Caki2 (cell line): ENCODE measurements at regions not wholly inside any gene's neighbourhood (a gene's known extent, or its start where the extent isn't known, plus 50 kb on each side); places are given as distances from the start of the nearest gene placed in this dataset.

ENCODE experiments used
- DNase-seq: peaks from one replicate; pipeline ENCODE4 v3.0.0-alpha.2; 2015; ENCODE audit warnings: low read depth
- in situ Hi-C: cut with HindIII; loops from 2 replicates; pipeline ENCODE4 v1.10.0; 2016; ENCODE audit warnings: low sequenced_read_pairs, low pct_unique_long_range_greater_than_20kb, mixed read lengths

GRCh38 chr6:90663106-90663505, 76.2 kb upstream of the MAP3K7 start:
- DNase-seq: no peak
- in situ Hi-C loops: no loop called here

GRCh38 chr6:90660931-90661330, 74.1 kb upstream of the MAP3K7 start:
- no peak for DNase-seq
- in situ Hi-C loops: no loop called here

- in situ Hi-C loops: no loop called here
- DNase-seq: no peak
Measured at GRCh38 chr6:90658497-90658896, 71.6 kb upstream of the MAP3K7 start.

GRCh38 chr6:90656325-90656724, 69.5 kb upstream of the MAP3K7 start:
- in situ Hi-C loops: no loop called here
- no peak for DNase-seq

- no peak for DNase-seq
- in situ Hi-C loops: no loop called here
Measured at GRCh38 chr6:90654806-90655205, 67.9 kb upstream of the MAP3K7 start.

GRCh38 chr6:90654166-90654565, 67.3 kb upstream of the MAP3K7 start:
- in situ Hi-C loops: no loop called here
- DNase-seq: no peak

- in situ Hi-C loops: no loop called here
- no peak for DNase-seq
Measured at GRCh38 chr6:90653750-90654149, 66.9 kb upstream of the MAP3K7 start.

GRCh38 chr6:90650041-90650940, 63.4 kb upstream of the MAP3K7 start:
- in situ Hi-C loops: no loop called here
- DNase-seq: no peak

- DNase-seq: no peak
- in situ Hi-C loops: no loop called here
Measured at GRCh38 chr6:90648873-90649272, 62.0 kb upstream of the MAP3K7 start.

- in situ Hi-C loops: no loop called here
- DNase-seq: no peak
Measured at GRCh38 chr6:90646940-90647339, 60.1 kb upstream of the MAP3K7 start.

GRCh38 chr6:90645634-90646033, 58.8 kb upstream of the MAP3K7 start:
- in situ Hi-C loops: no loop called here
- no peak for DNase-seq

GRCh38 chr6:90644492-90644891, 57.6 kb upstream of the MAP3K7 start:
- no peak for DNase-seq

GRCh38 chr6:90643381-90643780, 56.5 kb upstream of the MAP3K7 start:
- DNase-seq: no peak
- in situ Hi-C loops: no loop called here

More at GRCh38 chr6:90644492-90644891, 57.6 kb upstream of the MAP3K7 start:
- in situ Hi-C loops: no loop called here

- in situ Hi-C loops: no loop called here
Measured at GRCh38 chr6:90637320-90637719, 50.4 kb upstream of the MAP3K7 start.

More at GRCh38 chr6:90637320-90637719, 50.4 kb upstream of the MAP3K7 start:
- no peak for DNase-seq
